ENCODE measurements at regions not wholly inside any gene's neighbourhood (a gene's known extent, or its start where the extent isn't known, plus 50 kb on each side); places are given as distances from the start of the nearest gene placed in this dataset.
"Not testable (repeated sequence)": the region's sequence is repeated elsewhere in the genome, so short reads cannot be mapped to it uniquely, and the experiment has no call there.

- H3K27ac ChIP-seq = no peak overlapping the region
- no peak for TF ChIP-seq CTCF (conservative IDR thresholded peaks at IDR 0.05)
These were observed 282.2 kb downstream of the MAP2K6 start for GRCh38 chr17:69696650-69697049.

GRCh38 chr17:69698352-69698751 lies 283.9 kb downstream of the MAP2K6 start:
- H3K27ac ChIP-seq = not testable (repeated sequence)

- H3K27ac ChIP-seq = no peak overlapping the region
- TF ChIP-seq CTCF (conservative IDR thresholded peaks at IDR 0.05) = no peak
These were observed 287.6 kb downstream of the MAP2K6 start for GRCh38 chr17:69702078-69702477.

GRCh38 chr17:69703751-69704150 lies 289.3 kb downstream of the MAP2K6 start:
- TF ChIP-seq CTCF (conservative IDR thresholded peaks at IDR 0.05) = no peak

GRCh38 chr17:69704935-69705334 lies 290.4 kb downstream of the MAP2K6 start:
- no peak for TF ChIP-seq CTCF (conservative IDR thresholded peaks at IDR 0.05)
- H3K27ac ChIP-seq = no peak overlapping the region

More at GRCh38 chr17:69703751-69704150, 289.3 kb downstream of the MAP2K6 start:
- no peak overlapping the region for H3K27ac ChIP-seq

- no peak for TF ChIP-seq CTCF (conservative IDR thresholded peaks at IDR 0.05)
- no peak overlapping the region for H3K27ac ChIP-seq
These were observed 291.6 kb downstream of the MAP2K6 start for GRCh38 chr17:69706127-69706526.

- TF ChIP-seq CTCF (conservative IDR thresholded peaks at IDR 0.05) = no peak
These were observed 294.9 kb downstream of the MAP2K6 start for GRCh38 chr17:69709441-69709840.

GRCh38 chr17:69710926-69711325 lies 296.4 kb downstream of the MAP2K6 start:
- no peak for TF ChIP-seq CTCF (conservative IDR thresholded peaks at IDR 0.05)

More at GRCh38 chr17:69709441-69709840, 294.9 kb downstream of the MAP2K6 start:
- no peak overlapping the region for H3K27ac ChIP-seq

More at GRCh38 chr17:69710926-69711325, 296.4 kb downstream of the MAP2K6 start:
- no peak overlapping the region for H3K27ac ChIP-seq
